ENCODE measurements at regions not wholly inside any gene's neighbourhood (a gene's known extent, or its start where the extent isn't known, plus 50 kb on each side); places are given as distances from the start of the nearest gene placed in this dataset.

- TF ChIP-seq CTCF (IDR thresholded peaks at IDR 0.05) = no peak
- no peak for TF ChIP-seq ZFX (IDR thresholded peaks at IDR 0.05; ENCODE audit: borderline replicate concordance)
- no peak overlapping the region for H3K27ac ChIP-seq
These were observed 62.8 kb upstream of the KIF26B start for GRCh38 chr1:245091818-245092637.

- H3K27ac ChIP-seq = no peak overlapping the region
- TF ChIP-seq CTCF (IDR thresholded peaks at IDR 0.05) (no peak), ZFX (IDR thresholded peaks at IDR 0.05; ENCODE audit: borderline replicate concordance) (no peak)
These were observed 63.6 kb upstream of the KIF26B start for GRCh38 chr1:245091171-245091621.

- H3K27ac ChIP-seq = no peak overlapping the region
- TF ChIP-seq CTCF (IDR thresholded peaks at IDR 0.05) (no peak), ZFX (IDR thresholded peaks at IDR 0.05; ENCODE audit: borderline replicate concordance) (no peak)
These were observed 64.2 kb upstream of the KIF26B start for GRCh38 chr1:245090491-245091090.

- no peak for TF ChIP-seq CTCF (IDR thresholded peaks at IDR 0.05)
These were observed 67.1 kb upstream of the KIF26B start for GRCh38 chr1:245087723-245088122.

GRCh38 chr1:245086389-245086969, 68.3 kb upstream of the KIF26B start:
- H3K27ac ChIP-seq = no peak overlapping the region
- TF ChIP-seq CTCF (IDR thresholded peaks at IDR 0.05) = no peak
- TF ChIP-seq ZFX (IDR thresholded peaks at IDR 0.05; ENCODE audit: borderline replicate concordance) = no peak

More at GRCh38 chr1:245087723-245088122, 67.1 kb upstream of the KIF26B start:
- no peak overlapping the region for H3K27ac ChIP-seq

GRCh38 chr1:245085508-245086095, 69.2 kb upstream of the KIF26B start:
- H3K27ac ChIP-seq = no peak overlapping the region
- TF ChIP-seq CTCF (IDR thresholded peaks at IDR 0.05) (no peak), ZFX (IDR thresholded peaks at IDR 0.05; ENCODE audit: borderline replicate concordance) (no peak)
